Endodermal cell (in vitro differentiated cells): ENCODE measurements at regions not wholly inside any gene's neighbourhood (a gene's known extent, or its start where the extent isn't known, plus 50 kb on each side); places are given as distances from the start of the nearest gene placed in this dataset.

Experiments used
- DNase-seq: peaks from one replicate; pipeline ENCODE4 v3.0.0-alpha.2; 2017
- H3K27ac ChIP-seq: 2 replicates; pipeline ENCODE4 v1.5.1; 2013; ENCODE audit warnings: mild to moderate bottlenecking, low read depth, low read length, moderate library complexity
- H3K27me3 ChIP-seq: 2 replicates; pipeline ENCODE4 v1.6.1; 2013; ENCODE audit warnings: mild to moderate bottlenecking, low read length, moderate library complexity; ENCODE audit not compliant: insufficient read depth, control insufficient read depth, poor library complexity, severe bottlenecking
- H3K36me3 ChIP-seq: 2 replicates; pipeline ENCODE4 v1.7.0; 2013; ENCODE audit warnings: mild to moderate bottlenecking, low read length, moderate library complexity; ENCODE audit not compliant: control insufficient read depth, insufficient read depth
- H3K4me1 ChIP-seq: one replicate; pipeline ENCODE4 v1.7.0; 2013; ENCODE audit warnings: low read length; ENCODE audit not compliant: control insufficient read depth, insufficient read depth
- H3K4me3 ChIP-seq: 2 replicates; pipeline ENCODE4 v1.5.1; 2013; ENCODE audit warnings: mild to moderate bottlenecking, low read length, moderate library complexity
- H3K9ac ChIP-seq: 2 replicates; pipeline ENCODE4 v1.6.1; 2013; ENCODE audit warnings: mild to moderate bottlenecking, low read length, moderate library complexity; ENCODE audit not compliant: poor library complexity, severe bottlenecking; ENCODE audit errors: extremely low read depth
- H3K9me3 ChIP-seq: 2 replicates; pipeline ENCODE4 v1.6.1; 2013; ENCODE audit warnings: mild to moderate bottlenecking, low read length, moderate library complexity; ENCODE audit not compliant: control insufficient read depth
- H3K27ac Mint-ChIP-seq: 2 replicates; pipeline ENCODE4 v1.8.0; 2020; ENCODE audit warnings: mixed read lengths
- H3K27me3 Mint-ChIP-seq: 2 replicates; pipeline ENCODE4 v1.8.0; 2021; ENCODE audit warnings: mild to moderate bottlenecking, mixed read lengths; ENCODE audit not compliant: insufficient read depth
- H3K36me3 Mint-ChIP-seq: 2 replicates; pipeline ENCODE4 v1.8.0; 2020; ENCODE audit warnings: low read depth, mixed read lengths
- H3K4me1 Mint-ChIP-seq: 2 replicates; pipeline ENCODE4 v1.8.0; 2020; ENCODE audit warnings: mixed read lengths
- H3K4me3 Mint-ChIP-seq: 2 replicates; pipeline ENCODE4 v1.8.0; 2020; ENCODE audit warnings: mild to moderate bottlenecking, moderate library complexity, mixed read lengths
- H3K9me3 Mint-ChIP-seq: 2 replicates; pipeline ENCODE4 v1.8.0; 2020; ENCODE audit warnings: mild to moderate bottlenecking, mixed read lengths
- WGBS, 2 experiments: methylation state at CpG; one replicate each; pipeline versions ENCODE4 v1.1.5 to v1.1.7; 2013; ENCODE audit warnings: missing lambda C conversion rate in 2 of 2, mixed read lengths in 1 of 2; ENCODE audit not compliant: insufficient coverage in 1 of 2, insufficient read length in 1 of 2; 5-methylcytosine and 5-hydroxymethylcytosine counted together
- TF ChIP-seq, protein P1 (sequence below): fragments of 200-600 bp; sonication (generic); conservative IDR thresholded peaks from 2 replicates; pipeline ENCODE4 v1.5.0; 2021; ENCODE audit warnings: antibody characterized with exemption, mild to moderate bottlenecking

GRCh38 chr16:49179714-49180330 is 101.8 kb downstream of the CBLN1 start:
- no peaks in the 10 kb centered on the region for H3K9me3 Mint-ChIP-seq
- Histone ChIP-seq H3K4me3 (no peak overlapping the region), H3K9ac (no peak overlapping the region), H3K9me3 (no peaks in the 10 kb centered on the region), H3K4me1 (no peaks in the 10 kb centered on the region), H3K36me3 (no peaks in the 10 kb centered on the region), H3K27me3 (no peaks in the 10 kb centered on the region), H3K27ac (no peak overlapping the region)
- H3K4me1 Mint-ChIP-seq = no peaks in the 10 kb centered on the region
- 72 to 85% methylated on average over 3 of the region's 4 CpGs for WGBS, 2 experiments
- no peak overlapping the region for H3K4me3 Mint-ChIP-seq
- H3K27ac Mint-ChIP-seq = no peak overlapping the region
- no peaks in the 10 kb centered on the region for H3K36me3 Mint-ChIP-seq
- peak; percentile 49 for DNase-seq
- H3K27me3 Mint-ChIP-seq = peaks cover 9% of the 10 kb centered on the region
- TF ChIP-seq, protein P1, sequence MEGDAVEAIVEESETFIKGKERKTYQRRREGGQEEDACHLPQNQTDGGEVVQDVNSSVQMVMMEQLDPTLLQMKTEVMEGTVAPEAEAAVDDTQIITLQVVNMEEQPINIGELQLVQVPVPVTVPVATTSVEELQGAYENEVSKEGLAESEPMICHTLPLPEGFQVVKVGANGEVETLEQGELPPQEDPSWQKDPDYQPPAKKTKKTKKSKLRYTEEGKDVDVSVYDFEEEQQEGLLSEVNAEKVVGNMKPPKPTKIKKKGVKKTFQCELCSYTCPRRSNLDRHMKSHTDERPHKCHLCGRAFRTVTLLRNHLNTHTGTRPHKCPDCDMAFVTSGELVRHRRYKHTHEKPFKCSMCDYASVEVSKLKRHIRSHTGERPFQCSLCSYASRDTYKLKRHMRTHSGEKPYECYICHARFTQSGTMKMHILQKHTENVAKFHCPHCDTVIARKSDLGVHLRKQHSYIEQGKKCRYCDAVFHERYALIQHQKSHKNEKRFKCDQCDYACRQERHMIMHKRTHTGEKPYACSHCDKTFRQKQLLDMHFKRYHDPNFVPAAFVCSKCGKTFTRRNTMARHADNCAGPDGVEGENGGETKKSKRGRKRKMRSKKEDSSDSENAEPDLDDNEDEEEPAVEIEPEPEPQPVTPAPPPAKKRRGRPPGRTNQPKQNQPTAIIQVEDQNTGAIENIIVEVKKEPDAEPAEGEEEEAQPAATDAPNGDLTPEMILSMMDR = no peak

DNA sequence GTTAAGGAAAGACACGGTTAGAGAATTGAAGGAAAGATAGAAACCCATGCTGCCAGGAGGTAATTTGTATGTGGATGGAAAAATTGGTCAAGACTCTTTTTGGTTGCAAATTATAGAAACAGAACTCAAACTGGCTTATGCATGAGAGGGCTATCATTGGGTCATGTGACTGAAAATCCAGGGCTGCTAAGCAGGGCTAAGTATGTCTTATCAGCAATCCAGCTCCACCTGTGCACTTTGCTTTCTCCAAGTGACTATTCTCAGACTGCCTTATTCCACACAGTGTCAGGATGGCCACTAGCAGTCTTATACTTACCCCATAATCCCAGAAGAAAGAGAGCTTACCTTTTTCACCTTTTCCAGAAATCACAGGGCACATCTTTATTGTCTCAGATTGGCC is 113.5 kb downstream of the CBLN1 start:
- DNase-seq = no peak
- Mint-ChIP-seq H3K27me3 (peaks cover 7% of the 10 kb centered on the region), H3K9me3 (no peaks in the 10 kb centered on the region), H3K4me1 (peaks cover 2% of the 10 kb centered on the region), H3K36me3 (no peaks in the 10 kb centered on the region), H3K4me3 (no peak overlapping the region), H3K27ac (no peak overlapping the region)
- Histone ChIP-seq H3K27me3 (no peaks in the 10 kb centered on the region), H3K4me1 (no peaks in the 10 kb centered on the region), H3K9ac (no peak overlapping the region), H3K36me3 (no peaks in the 10 kb centered on the region), H3K9me3 (no peaks in the 10 kb centered on the region), H3K4me3 (no peak overlapping the region), H3K27ac (no peak overlapping the region)
- WGBS, 2 experiments = 93 to 100% methylated on average over 1 of the region's 1 CpG
- TF ChIP-seq, protein P1 = no peak

DNA sequence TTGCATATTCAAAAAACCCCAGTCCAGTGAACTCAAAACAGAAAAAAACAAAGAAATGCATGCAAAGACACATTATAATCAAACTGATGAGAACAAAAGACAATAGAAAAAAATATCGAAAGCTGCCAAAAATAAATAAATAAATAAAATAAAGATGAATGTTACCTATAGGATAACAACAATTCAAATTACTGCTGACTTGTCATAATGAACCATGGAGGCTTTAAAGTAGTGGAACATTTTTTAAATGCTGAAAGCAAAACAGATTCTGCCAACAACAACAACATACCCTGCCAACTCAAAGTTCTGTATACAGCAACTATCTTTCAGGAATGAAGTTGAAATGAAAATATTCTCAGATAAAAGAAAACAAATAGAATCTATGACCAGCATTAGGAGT is 116.6 kb downstream of the CBLN1 start:
- Histone ChIP-seq H3K9me3 (no peaks in the 10 kb centered on the region), H3K27me3 (no peaks in the 10 kb centered on the region), H3K4me3 (no peak overlapping the region), H3K36me3 (no peaks in the 10 kb centered on the region), H3K9ac (no peak overlapping the region), H3K27ac (no peak overlapping the region), H3K4me1 (no peaks in the 10 kb centered on the region)
- Mint-ChIP-seq H3K36me3 (no peaks in the 10 kb centered on the region), H3K27ac (no peak overlapping the region), H3K4me3 (no peak overlapping the region), H3K4me1 (peaks cover 2% of the 10 kb centered on the region), H3K9me3 (no peaks in the 10 kb centered on the region), H3K27me3 (peaks cover 3% of the 10 kb centered on the region)
- WGBS, 2 experiments = no CpG with 5 or more reads among the region's 1 CpG
- TF ChIP-seq, protein P1 = no peak
- DNase-seq = no peak
